H1 (cell line): ENCODE measurements at regions not wholly inside any gene's neighbourhood (a gene's known extent, or its start where the extent isn't known, plus 50 kb on each side); places are given as distances from the start of the nearest gene placed in this dataset.

Experiments used
- CTCF ChIA-PET: fragments of 300-600 bp; sonication (Branson Sonifier 250); formaldehyde crosslinking; loops from one replicate; lab custom pipeline; 2021; ENCODE audit not compliant: partially characterized antibody; lab: Charles Lee
- POLR2A ChIA-PET: fragments of 300-600 bp; sonication (Branson Sonifier 250); formaldehyde crosslinking; loops from one replicate; lab custom pipeline; 2021; ENCODE audit warnings: inconsistent platforms; ENCODE audit not compliant: partially characterized antibody; lab: Charles Lee
- DNase-seq, 2 experiments: peaks; one replicate each; pipeline versions ENCODE4 v3.0.0 to v3.0.0-alpha.2; 2010 to 2022; ENCODE audit warnings: low spot score in 2 of 2, low read depth in 1 of 2, mixed read lengths in 1 of 2
- FAIRE-seq: peaks from 2 replicates; lab custom pipeline; 2011; peaks lifted over from hg19 to GRCh38; lab: Jason Lieb, UNC
- H2AFZ ChIP-seq: 2 replicates; pipeline ENCODE4 v1.8.1; 2012; ENCODE audit warnings: low read length, inconsistent platforms
- H2AK5ac ChIP-seq: 2 replicates; pipeline ENCODE4 v1.6.1; 2013; ENCODE audit warnings: low read depth, low read length
- H2BK120ac ChIP-seq: replicated peaks from 2 replicates; pipeline ENCODE3; 2013; ENCODE audit warnings: low read depth, low read length, inconsistent platforms
- H2BK12ac ChIP-seq: 2 replicates; pipeline ENCODE4 v1.6.1; 2013; ENCODE audit warnings: low read depth, low read length
- H2BK15ac ChIP-seq: 2 replicates; pipeline ENCODE4 v1.6.1; 2013; ENCODE audit warnings: low read length
- H2BK20ac ChIP-seq: 2 replicates; pipeline ENCODE4 v1.6.1; 2013; ENCODE audit warnings: low read length
- H2BK5ac ChIP-seq: 2 replicates; pipeline ENCODE4 v1.6.1; 2013; ENCODE audit warnings: low read depth, low read length
- H3K14ac ChIP-seq: 2 replicates; pipeline ENCODE4 v1.6.1; 2013; ENCODE audit warnings: inconsistent platforms; ENCODE audit not compliant: insufficient read length
- H3K18ac ChIP-seq: 2 replicates; pipeline ENCODE4 v1.6.1; 2013; ENCODE audit warnings: low read length; ENCODE audit errors: extremely low read depth
- H3K23ac ChIP-seq: 2 replicates; pipeline ENCODE4 v1.6.1; 2013; ENCODE audit warnings: inconsistent platforms; ENCODE audit not compliant: insufficient read length
- H3K23me2 ChIP-seq: 2 replicates; pipeline ENCODE4 v1.6.1; 2013; ENCODE audit warnings: low read depth, low read length
- H3K27ac ChIP-seq: 2 replicates; pipeline ENCODE4 v1.6.1; 2011; ENCODE audit warnings: low read depth, low read length, inconsistent platforms
- H3K27me3 ChIP-seq, 4 experiments: replicated peaks in 1 of 4; 1 replicate in 1 of 4; 2 replicates in 3 of 4; pipeline versions ENCODE4 v1.6.1 to v1.8.1; 2011 to 2013; ENCODE audit warnings: low read length in 3 of 4, mild to moderate bottlenecking in 3 of 4, inconsistent platforms in 2 of 4, mixed read lengths in 2 of 4, moderate library complexity in 1 of 4; ENCODE audit not compliant: control insufficient read depth in 3 of 4, insufficient read depth in 3 of 4; ENCODE audit errors: extremely low read depth in 1 of 4
- H3K36me3 ChIP-seq, 4 experiments: 2 replicates each; pipeline versions ENCODE4 v1.6.1 to v1.8.1; 2011 to 2013; ENCODE audit warnings: mild to moderate bottlenecking in 4 of 4, low read length in 3 of 4, moderate library complexity in 2 of 4, control low read depth in 1 of 4, inconsistent platforms in 1 of 4; ENCODE audit not compliant: insufficient read depth in 4 of 4, control insufficient read depth in 2 of 4
- H3K4ac ChIP-seq: replicated peaks from 2 replicates; pipeline ENCODE3; 2013; ENCODE audit warnings: low read length, low read depth, mixed read lengths, inconsistent platforms; ENCODE audit not compliant: insufficient read length
- H3K4me1 ChIP-seq, 4 experiments: replicated peaks in 1 of 4; 1 replicate in 1 of 4; 2 replicates in 3 of 4; pipeline versions ENCODE4 v1.6.1 to v1.8.1; 2011 to 2013; ENCODE audit warnings: low read length in 3 of 4, inconsistent platforms in 2 of 4, mixed read lengths in 1 of 4; ENCODE audit not compliant: insufficient read depth in 4 of 4, control insufficient read depth in 3 of 4
- H3K4me2 ChIP-seq, 2 experiments: 2 replicates each; pipeline versions ENCODE4 v1.6.1 to v1.8.1; 2011 to 2013; ENCODE audit warnings: low read depth in 2 of 2, low read length in 2 of 2, control low read depth in 1 of 2, inconsistent platforms in 1 of 2, mild to moderate bottlenecking in 1 of 2; ENCODE audit not compliant: insufficient read depth in 1 of 2
- H3K4me3 ChIP-seq, 4 experiments: fragments of 200-600, 300-600 bp in 1 of 4; sonication (generic), shearing (Covaris generic), sonication (Bioruptor Twin) in 1 of 4; 2 replicates each; pipeline versions ENCODE4 v1.5.1 to v1.8.1; 2011 to 2016; ENCODE audit warnings: low read length in 4 of 4, low read depth in 3 of 4, control low read depth in 2 of 4, inconsistent platforms in 2 of 4, mild to moderate bottlenecking in 2 of 4, mixed read lengths in 1 of 4, moderate library complexity in 1 of 4; ENCODE audit not compliant: insufficient read depth in 2 of 4; ENCODE audit errors: extremely low read depth in 1 of 4
- H3K56ac ChIP-seq: replicated peaks from 2 replicates; pipeline ENCODE3; 2013; ENCODE audit warnings: low read depth, mild to moderate bottlenecking, mixed read lengths, low read length, inconsistent platforms; ENCODE audit not compliant: insufficient read length
- H3K79me1 ChIP-seq: 2 replicates; pipeline ENCODE4 v1.6.1; 2013; ENCODE audit warnings: low read depth, low read length, control low read depth
- H3K79me2 ChIP-seq, 2 experiments: 2 replicates each; pipeline versions ENCODE4 v1.6.1 to v1.8.1; 2012 to 2013; ENCODE audit warnings: low read length in 2 of 2, mild to moderate bottlenecking in 2 of 2, inconsistent platforms in 1 of 2; ENCODE audit not compliant: insufficient read depth in 2 of 2, control insufficient read depth in 1 of 2
- H3K9ac ChIP-seq, 4 experiments: replicated peaks in 1 of 4; 1 replicate in 1 of 4; 2 replicates in 3 of 4; pipeline versions ENCODE4 v1.6.1 to v1.8.1; 2011 to 2013; ENCODE audit warnings: low read depth in 3 of 4, low read length in 3 of 4, control low read depth in 2 of 4, mild to moderate bottlenecking in 2 of 4, moderate library complexity in 2 of 4, inconsistent platforms in 1 of 4; ENCODE audit errors: extremely low read depth in 1 of 4
- H3K9me3 ChIP-seq, 2 experiments: 2 replicates each; pipeline versions ENCODE4 v1.6.1 to v1.8.1; 2012 to 2013; ENCODE audit warnings: mild to moderate bottlenecking in 2 of 2, moderate library complexity in 2 of 2, control low read depth in 1 of 2, inconsistent platforms in 1 of 2, low read depth in 1 of 2, low read length in 1 of 2, mixed read lengths in 1 of 2; ENCODE audit not compliant: insufficient read depth in 2 of 2
- H4K20me1 ChIP-seq, 2 experiments: replicated peaks in 1 of 2; 2 replicates each; pipeline versions ENCODE3 to v1.8.1; 2011 to 2013; ENCODE audit warnings: inconsistent platforms in 2 of 2, low read length in 2 of 2, mild to moderate bottlenecking in 1 of 2; ENCODE audit not compliant: insufficient read depth in 2 of 2, control insufficient read depth in 1 of 2
- H4K5ac ChIP-seq: 2 replicates; pipeline ENCODE4 v1.6.1; 2013; ENCODE audit warnings: low read length, low read depth, mixed read lengths, inconsistent platforms; ENCODE audit not compliant: insufficient read length
- H4K8ac ChIP-seq: 2 replicates; pipeline ENCODE4 v1.8.0; 2013; ENCODE audit warnings: mild to moderate bottlenecking, moderate library complexity, low read length, inconsistent platforms; ENCODE audit not compliant: insufficient read depth; ENCODE audit errors: extremely low read depth
- H4K91ac ChIP-seq: replicated peaks from 2 replicates; pipeline ENCODE3; 2013; ENCODE audit warnings: low read length, mixed read lengths, inconsistent platforms; ENCODE audit not compliant: insufficient read length
- BCL11A ChIP-seq, 2 experiments: IDR thresholded peaks; one replicate each; pipeline ENCODE4 v1.6.1; 2011; ENCODE audit warnings: low read depth in 2 of 2, low read length in 2 of 2, mild to moderate bottlenecking in 2 of 2
- BRCA1 ChIP-seq: IDR thresholded peaks from 2 replicates; pipeline ENCODE4 v1.6.1; 2012; ENCODE audit warnings: low read depth, low read length, improper control_type of control experiment
- CBX5 ChIP-seq: fragments of 300-800, 300-1000 bp; sonication (generic); IDR thresholded peaks from 2 replicates; pipeline ENCODE4 v1.7.1; 2016; ENCODE audit warnings: antibody characterized with exemption, low read length, low read depth
- FOSL1 ChIP-seq: IDR thresholded peaks from 2 replicates; pipeline ENCODE4 v1.6.1; 2011; ENCODE audit warnings: mild to moderate bottlenecking, low read depth, low read length, moderate library complexity; ENCODE audit not compliant: insufficient read depth
- GABPA ChIP-seq: IDR thresholded peaks from 2 replicates; pipeline ENCODE4 v1.6.1; 2011; ENCODE audit warnings: mild to moderate bottlenecking, low read length, moderate library complexity, borderline replicate concordance; ENCODE audit not compliant: insufficient read depth
- GTF2F1 ChIP-seq: IDR thresholded peaks from 2 replicates; pipeline ENCODE4 v1.6.1; 2012; ENCODE audit warnings: low read depth, low read length, improper control_type of control experiment, borderline replicate concordance
- HDAC2 ChIP-seq, 2 experiments: fragments of 300-600 bp in 1 of 2; sonication (generic) in 1 of 2; IDR thresholded peaks; 2 replicates each; pipeline ENCODE4 v1.6.1; 2011 to 2012; ENCODE audit warnings: low read depth in 2 of 2, low read length in 2 of 2, mild to moderate bottlenecking in 2 of 2, moderate library complexity in 2 of 2, borderline replicate concordance in 1 of 2, inconsistent platforms in 1 of 2
- KDM4A ChIP-seq: IDR thresholded peaks from one replicate; pipeline ENCODE4 v1.7.1; 2012; ENCODE audit warnings: low read depth, mild to moderate bottlenecking, moderate library complexity, low read length, inconsistent platforms; ENCODE audit not compliant: severe bottlenecking
- MAFK ChIP-seq: IDR thresholded peaks from 2 replicates; pipeline ENCODE4 v1.6.1; 2012; ENCODE audit warnings: low read depth, mild to moderate bottlenecking, improper control_type of control experiment, low read length
- SIX5 ChIP-seq: IDR thresholded peaks from 2 replicates; pipeline ENCODE4 v1.6.1; 2011; ENCODE audit warnings: mild to moderate bottlenecking, low read depth, low read length
- YY1 ChIP-seq: IDR thresholded peaks from 2 replicates; pipeline ENCODE4 v1.6.1; 2011; ENCODE audit warnings: low read depth, mild to moderate bottlenecking, low read length
- ZNF274 ChIP-seq: IDR thresholded peaks from 2 replicates; pipeline ENCODE4 v1.7.0; 2012; ENCODE audit warnings: low read length, borderline replicate concordance; ENCODE audit errors: extremely low read depth
- WGBS, 2 experiments: shearing (Covaris generic) in 1 of 2; methylation state at CpG; one replicate each; pipeline versions ENCODE4 v1.1.6 to v1.1.7; 2013 to 2015; ENCODE audit warnings: low lambda C conversion rate in 2 of 2, mixed read lengths in 2 of 2, inconsistent platforms in 1 of 2, low coverage in 1 of 2, missing lambda C conversion rate in 1 of 2; ENCODE audit not compliant: insufficient replicate concordance in 2 of 2, insufficient coverage in 1 of 2, insufficient read length in 1 of 2; ENCODE audit errors: extremely low coverage in 1 of 2, missing lambda C conversion rate in 1 of 2; 5-methylcytosine and 5-hydroxymethylcytosine counted together
- TF ChIP-seq, protein P1 (sequence below): IDR thresholded peaks from 2 replicates; pipeline ENCODE4 v1.6.1; 2011; ENCODE audit warnings: low read depth, mild to moderate bottlenecking, low read length; ENCODE audit not compliant: insufficient read depth

- ChIA-PET CTCF (interaction anchor here (0.9 to 1.2 kb wide), 2 partner anchors 50 to 86 kb away, joined by 3 to 4 read pairs; no protein-coding TSS in a partner anchor), POLR2A (no interaction called here)
- Histone ChIP-seq H3K27me3 (no peaks in the 10 kb centered on the region), H4K5ac (no peak overlapping the region), H3K9me3 (no peaks in the 10 kb centered on the region), H3K36me3 (no peaks in the 10 kb centered on the region), H3K23ac (no peak overlapping the region), H3K23me2 (no peaks in the 10 kb centered on the region), H3K4ac (no peak overlapping the region), H3K4me3 (no peak overlapping the region), H3K27ac (no peak overlapping the region), H3K4me2 (no peak overlapping the region), H3K9ac (no peak overlapping the region), H2BK5ac (no peak overlapping the region), H2BK20ac (no peak overlapping the region), H4K91ac (no peak overlapping the region), H2AFZ (no peak overlapping the region), H2BK15ac (no peak overlapping the region), H4K8ac (no peak overlapping the region), H2AK5ac (no peak overlapping the region), H3K18ac (no peak overlapping the region), H3K4me1 (peaks cover 0 to 4% (median 2%) of the 10 kb centered on the region in 4 experiments; a peak in 4 of 7 replicates), H2BK12ac (no peak overlapping the region), H3K79me2 (no peaks in the 10 kb centered on the region), H3K14ac (no peak overlapping the region), H4K20me1 (no peaks in the 10 kb centered on the region), H3K56ac (no peak overlapping the region), H3K79me1 (no peaks in the 10 kb centered on the region), H2BK120ac (no peak overlapping the region)
- FAIRE-seq (no peak), DNase-seq (no peak)
- WGBS, 2 experiments, result 92% methylated on average over 4 of the region's 4 CpGs; no CpG with 5 or more reads in 1 of the 2 experiments
- no peak for TF ChIP-seq ZNF274
- no peak for TF ChIP-seq SIX5
- TF ChIP-seq BRCA1, result no peak
- TF ChIP-seq MAFK, result no peak
- TF ChIP-seq GABPA, result no peak
- TF ChIP-seq KDM4A, result no peak
- TF ChIP-seq, protein P1, sequence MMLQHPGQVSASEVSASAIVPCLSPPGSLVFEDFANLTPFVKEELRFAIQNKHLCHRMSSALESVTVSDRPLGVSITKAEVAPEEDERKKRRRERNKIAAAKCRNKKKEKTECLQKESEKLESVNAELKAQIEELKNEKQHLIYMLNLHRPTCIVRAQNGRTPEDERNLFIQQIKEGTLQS, result no peak
- TF ChIP-seq BCL11A (IDR thresholded peaks at IDR 0.05; ENCODE audit: low read depth in 2 of 2, low read length in 2 of 2), result no peak
- no peak for TF ChIP-seq CBX5
- TF ChIP-seq HDAC2 (IDR thresholded peaks at IDR 0.05; ENCODE audit: borderline replicate concordance in 1 of 2, low read depth in 2 of 2, low read length in 2 of 2), result no peak
- TF ChIP-seq GTF2F1, result no peak
- TF ChIP-seq YY1, result no peak
- TF ChIP-seq FOSL1, result no peak
These were observed 121.7 kb upstream of the RUNX1 start for GRCh38 chr21:35170818-35171217.
